GM21619 (cell line): ENCODE measurements at regions not wholly inside any gene's neighbourhood (a gene's known extent, or its start where the extent isn't known, plus 50 kb on each side); places are given as distances from the start of the nearest gene placed in this dataset.

Experiments used
- ATAC-seq: cut with Tn5 transposase; IDR thresholded peaks from one replicate; pipeline ENCODE4 v1.9.1; 2021; ENCODE audit not compliant: unreplicated experiment

- no peak for ATAC-seq
Observed at GRCh38 chr15:95590533-95591044, 739.9 kb upstream of the NR2F2 start.

GRCh38 chr15:95591270-95591669 lies 739.2 kb upstream of the NR2F2 start:
- no peak for ATAC-seq

- ATAC-seq: no peak
Observed at GRCh38 chr15:95591886-95592285, 738.6 kb upstream of the NR2F2 start.

GRCh38 chr15:95594496-95594895 lies 736.0 kb upstream of the NR2F2 start:
- ATAC-seq: no peak

GRCh38 chr15:95595759-95596158 lies 734.7 kb upstream of the NR2F2 start:
- no peak for ATAC-seq

GRCh38 chr15:95596496-95596895 lies 734.0 kb upstream of the NR2F2 start:
- ATAC-seq: no peak

GRCh38 chr15:95598251-95598855 lies 732.1 kb upstream of the NR2F2 start:
- ATAC-seq: no peak

- no peak for ATAC-seq
Observed at GRCh38 chr15:95600367-95600766, 730.1 kb upstream of the NR2F2 start.

- no peak for ATAC-seq
Observed at GRCh38 chr15:95600884-95601283, 729.6 kb upstream of the NR2F2 start.

- no peak for ATAC-seq
Observed at GRCh38 chr15:95601525-95601924, 729.0 kb upstream of the NR2F2 start.

- ATAC-seq: no peak
Observed at GRCh38 chr15:95603802-95604201, 726.7 kb upstream of the NR2F2 start.

GRCh38 chr15:95604634-95605036 lies 725.9 kb upstream of the NR2F2 start:
- no peak for ATAC-seq

- ATAC-seq: no peak
Observed at GRCh38 chr15:95605098-95605497, 725.4 kb upstream of the NR2F2 start.

GRCh38 chr15:95606551-95606950 lies 723.9 kb upstream of the NR2F2 start:
- no peak for ATAC-seq

- ATAC-seq: no peak
Observed at GRCh38 chr15:95608371-95608770, 722.1 kb upstream of the NR2F2 start.

- ATAC-seq: no peak
Observed at GRCh38 chr15:95609096-95609495, 721.4 kb upstream of the NR2F2 start.

GRCh38 chr15:95610945-95611344 lies 719.6 kb upstream of the NR2F2 start:
- no peak for ATAC-seq

- no peak for ATAC-seq
Observed at GRCh38 chr15:95615436-95615835, 715.1 kb upstream of the NR2F2 start.

- no peak for ATAC-seq
Observed at GRCh38 chr15:95616306-95616705, 714.2 kb upstream of the NR2F2 start.

- ATAC-seq: no peak
Observed at GRCh38 chr15:95620934-95621579, 709.4 kb upstream of the NR2F2 start.

- ATAC-seq: no peak
Observed at GRCh38 chr15:95622843-95623242, 707.7 kb upstream of the NR2F2 start.

- ATAC-seq: no peak
Observed at GRCh38 chr15:95624100-95624499, 706.4 kb upstream of the NR2F2 start.
